ENCODE measurements at regions not wholly inside any gene's neighbourhood (a gene's known extent, or its start where the extent isn't known, plus 50 kb on each side); places are given as distances from the start of the nearest gene placed in this dataset.

DNA sequence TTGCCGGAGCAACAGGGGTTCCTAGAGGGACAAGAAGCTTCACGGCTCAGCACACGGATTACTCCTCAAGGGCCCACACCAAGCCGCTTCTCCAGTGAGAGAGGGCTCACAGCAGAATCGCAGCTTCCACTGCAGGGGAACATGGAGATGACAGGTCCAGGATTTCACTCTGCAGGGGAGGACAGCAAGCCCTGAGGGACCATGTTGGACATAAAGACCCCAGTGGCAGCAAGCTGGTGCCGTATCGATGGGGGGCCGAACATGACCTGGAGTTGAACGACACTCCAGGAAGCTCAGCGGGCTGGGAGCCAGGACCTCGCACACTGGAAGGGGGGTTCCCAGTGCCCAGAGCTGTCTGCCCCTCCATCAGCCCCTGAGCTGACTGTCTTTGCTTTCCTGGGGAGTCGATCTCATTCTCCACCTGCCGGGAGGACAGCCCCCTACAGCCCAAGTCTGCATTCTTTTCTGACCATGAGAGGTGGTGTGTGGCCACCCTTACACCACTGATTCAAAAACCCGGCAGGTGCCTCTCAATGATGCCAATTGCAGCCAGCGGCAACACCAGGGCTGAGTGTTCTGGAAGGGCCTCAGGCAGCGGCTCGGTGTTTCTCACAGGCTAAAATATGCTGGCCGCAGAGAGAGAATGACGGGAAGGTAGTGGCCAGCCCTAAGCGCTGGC is 194.5 kb upstream of the CDH4 start:
- H3K4me3 ChIP-seq (ENCODE audit: low read depth, poor library complexity, severe bottlenecking), result no peak overlapping the region
- DNase-seq (ENCODE audit: low spot score in 2 of 2), result peak in 1 of 2 donors; percentile 70
- WGBS, 2 donors, result 74 to 76% methylated on average over 20 of the region's 20 CpGs
- intact Hi-C loops (cut with DNase I; ENCODE audit: low total_unique reads), result no loop called here
- TF ChIP-seq, protein P1, sequence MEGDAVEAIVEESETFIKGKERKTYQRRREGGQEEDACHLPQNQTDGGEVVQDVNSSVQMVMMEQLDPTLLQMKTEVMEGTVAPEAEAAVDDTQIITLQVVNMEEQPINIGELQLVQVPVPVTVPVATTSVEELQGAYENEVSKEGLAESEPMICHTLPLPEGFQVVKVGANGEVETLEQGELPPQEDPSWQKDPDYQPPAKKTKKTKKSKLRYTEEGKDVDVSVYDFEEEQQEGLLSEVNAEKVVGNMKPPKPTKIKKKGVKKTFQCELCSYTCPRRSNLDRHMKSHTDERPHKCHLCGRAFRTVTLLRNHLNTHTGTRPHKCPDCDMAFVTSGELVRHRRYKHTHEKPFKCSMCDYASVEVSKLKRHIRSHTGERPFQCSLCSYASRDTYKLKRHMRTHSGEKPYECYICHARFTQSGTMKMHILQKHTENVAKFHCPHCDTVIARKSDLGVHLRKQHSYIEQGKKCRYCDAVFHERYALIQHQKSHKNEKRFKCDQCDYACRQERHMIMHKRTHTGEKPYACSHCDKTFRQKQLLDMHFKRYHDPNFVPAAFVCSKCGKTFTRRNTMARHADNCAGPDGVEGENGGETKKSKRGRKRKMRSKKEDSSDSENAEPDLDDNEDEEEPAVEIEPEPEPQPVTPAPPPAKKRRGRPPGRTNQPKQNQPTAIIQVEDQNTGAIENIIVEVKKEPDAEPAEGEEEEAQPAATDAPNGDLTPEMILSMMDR (IDR thresholded peaks at IDR 0.05), result no peak
- no peak for TF ChIP-seq POLR2A (IDR thresholded peaks at IDR 0.05)

DNA sequence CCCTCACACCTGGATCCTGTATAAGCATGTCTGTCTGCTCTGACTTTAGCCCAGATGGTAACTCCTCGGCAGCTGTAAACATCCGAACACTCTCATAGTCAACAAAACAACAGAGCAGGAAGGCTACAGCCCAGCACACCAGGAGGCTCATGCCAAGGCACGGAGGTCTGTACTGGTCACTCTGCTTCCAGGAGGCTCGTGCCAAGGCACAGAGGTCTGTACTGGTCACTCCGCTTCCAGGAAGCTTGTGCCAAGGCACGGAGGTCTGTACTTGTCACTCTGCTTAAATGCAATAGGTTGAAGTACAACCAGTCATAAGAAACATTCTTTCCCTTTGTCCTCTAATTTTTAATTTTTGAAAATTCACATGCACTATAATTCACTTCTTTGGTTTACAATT is 190.1 kb upstream of the CDH4 start:
- 44 to 60% methylated on average over 6 of the region's 6 CpGs for WGBS, 2 donors
- TF ChIP-seq POLR2A (IDR thresholded peaks at IDR 0.05), result no peak
- TF ChIP-seq, protein P1 (IDR thresholded peaks at IDR 0.05), result no peak
- DNase-seq (ENCODE audit: low spot score in 2 of 2), result no peak
- intact Hi-C loops (cut with DNase I; ENCODE audit: low total_unique reads), result no loop called here
- H3K4me3 ChIP-seq (ENCODE audit: low read depth, poor library complexity, severe bottlenecking), result no peak overlapping the region

DNA sequence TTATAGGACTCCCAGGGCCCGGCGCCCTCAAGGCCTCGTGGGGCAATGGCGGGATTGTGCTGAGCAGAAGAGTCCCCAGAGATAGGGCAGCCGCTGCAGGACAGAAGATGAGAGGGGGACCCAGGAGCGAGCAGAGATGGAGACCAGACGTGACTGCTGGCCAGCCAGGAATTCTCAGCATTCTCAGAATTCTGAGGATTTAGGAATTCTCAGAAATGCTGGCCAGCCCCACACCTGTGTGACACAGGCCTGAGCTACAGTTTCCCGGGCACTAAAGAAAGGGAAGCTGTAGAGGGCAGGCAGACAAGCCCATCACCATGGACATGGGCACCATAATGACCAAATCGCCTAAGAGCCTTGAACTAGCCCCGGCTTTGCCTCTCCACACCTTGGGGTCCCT is 186.2 kb upstream of the CDH4 start:
- WGBS, 2 donors, result 72 to 81% methylated on average over 10 of the region's 10 CpGs
- TF ChIP-seq POLR2A (IDR thresholded peaks at IDR 0.05), result no peak
- TF ChIP-seq, protein P1 (IDR thresholded peaks at IDR 0.05), result no peak
- intact Hi-C loops (cut with DNase I; ENCODE audit: low total_unique reads), result no loop called here
- H3K4me3 ChIP-seq (ENCODE audit: low read depth, poor library complexity, severe bottlenecking), result no peak overlapping the region
- no peak for DNase-seq (ENCODE audit: low spot score in 2 of 2)

DNA sequence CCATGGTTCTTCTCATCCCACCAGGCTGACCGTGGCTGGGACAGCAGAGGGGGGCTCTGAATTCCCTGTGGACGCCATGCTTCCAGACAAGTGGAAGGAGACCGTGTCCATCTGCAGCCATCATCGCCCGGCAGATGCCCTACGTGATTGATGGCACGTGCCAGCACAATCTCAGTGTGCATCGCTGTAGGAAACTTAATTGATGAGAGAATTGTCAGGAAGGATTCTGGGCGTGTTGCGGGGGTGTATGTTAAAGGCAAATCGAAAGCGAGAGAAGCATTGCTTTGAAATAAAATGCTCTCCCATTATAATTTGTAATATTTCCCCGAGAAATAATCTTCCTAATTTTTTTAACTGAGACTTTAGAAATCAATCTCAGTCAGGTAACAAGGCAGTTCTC is 185.5 kb upstream of the CDH4 start:
- intact Hi-C loops (cut with DNase I; ENCODE audit: low total_unique reads), result no loop called here
- H3K4me3 ChIP-seq (ENCODE audit: low read depth, poor library complexity, severe bottlenecking), result no peak overlapping the region
- 54 to 57% methylated on average over 13 of the region's 13 CpGs for WGBS, 2 donors
- no peak for DNase-seq (ENCODE audit: low spot score in 2 of 2)
- TF ChIP-seq, protein P1 (IDR thresholded peaks at IDR 0.05), result no peak
- no peak for TF ChIP-seq POLR2A (IDR thresholded peaks at IDR 0.05)

DNA sequence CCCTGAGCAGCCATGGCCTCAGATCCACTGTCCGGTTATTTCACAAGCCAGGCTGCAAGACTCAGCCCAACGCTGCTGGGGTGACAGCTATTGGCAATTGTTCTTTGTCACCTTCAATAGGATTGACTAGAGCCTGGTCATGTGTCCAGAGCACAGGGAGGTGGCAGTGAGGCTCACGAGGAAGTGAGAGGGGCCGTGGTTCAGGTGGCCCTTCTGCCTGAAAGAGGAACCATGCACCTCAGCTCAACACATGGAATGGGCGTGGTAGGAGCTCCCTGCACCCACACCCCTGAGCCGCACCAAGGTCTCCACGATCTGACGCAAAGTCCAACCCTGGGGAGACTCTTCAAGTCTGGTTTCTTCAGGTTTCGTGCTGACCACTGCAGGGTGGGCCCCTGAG is 184.8 kb upstream of the CDH4 start:
- no peak for TF ChIP-seq POLR2A (IDR thresholded peaks at IDR 0.05)
- TF ChIP-seq, protein P1 (IDR thresholded peaks at IDR 0.05), result no peak
- no peak overlapping the region for H3K4me3 ChIP-seq (ENCODE audit: low read depth, poor library complexity, severe bottlenecking)
- 67 to 73% methylated on average over 9 of the region's 9 CpGs for WGBS, 2 donors
- no peak for DNase-seq (ENCODE audit: low spot score in 2 of 2)
- intact Hi-C loops (cut with DNase I; ENCODE audit: low total_unique reads), result no loop called here

DNA sequence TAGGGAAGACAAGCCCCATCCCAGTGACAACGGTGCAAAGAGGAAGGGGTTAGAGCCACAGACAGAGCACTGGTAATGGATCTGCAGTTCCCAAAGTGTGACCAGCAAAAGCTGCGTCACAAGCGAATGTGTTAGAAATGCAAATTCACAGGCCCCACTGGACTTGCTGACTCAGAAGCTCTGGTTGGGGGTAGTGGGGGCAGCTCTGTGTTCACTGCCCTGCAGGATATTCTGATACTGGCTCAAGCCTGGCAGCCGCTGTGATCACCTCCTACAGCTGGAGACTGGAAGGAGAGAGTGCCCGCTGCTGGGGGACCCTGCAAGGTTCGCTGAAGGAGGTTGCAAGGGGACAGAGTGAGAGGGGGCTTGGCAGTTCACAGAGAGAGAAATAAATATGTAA is 179.7 kb upstream of the CDH4 start:
- intact Hi-C loops (cut with DNase I; ENCODE audit: low total_unique reads), result no loop called here
- no peak for DNase-seq (ENCODE audit: low spot score in 2 of 2)
- H3K4me3 ChIP-seq (ENCODE audit: low read depth, poor library complexity, severe bottlenecking), result no peak overlapping the region
- TF ChIP-seq POLR2A (IDR thresholded peaks at IDR 0.05), result no peak
- TF ChIP-seq, protein P1 (IDR thresholded peaks at IDR 0.05), result no peak
- WGBS, 2 donors, result 75 to 82% methylated on average over 6 of the region's 6 CpGs

Measured in lower leg skin (tissue), 4 donors.